ENCODE measurements at regions not wholly inside any gene's neighbourhood (a gene's known extent, or its start where the extent isn't known, plus 50 kb on each side); places are given as distances from the start of the nearest gene placed in this dataset.

- TF ChIP-seq TAF1 (IDR thresholded peaks at IDR 0.05; ENCODE audit: low read depth, low read length) = no peak
- no peak for TF ChIP-seq POLR2AphosphoS5 (IDR thresholded peaks at IDR 0.05; ENCODE audit: low read depth, low read length)
- no peak for TF ChIP-seq POLR2A (IDR thresholded peaks at IDR 0.05; ENCODE audit: low read depth, low read length)
- no peak for TF ChIP-seq SPI1 (IDR thresholded peaks at IDR 0.05; ENCODE audit: low read depth, low read length)
These were observed 1176.8 kb upstream of the GYPC start for GRCh38 chr2:125479143-125479636.
